SK-N-DZ (cell line): ENCODE measurements at regions not wholly inside any gene's neighbourhood (a gene's known extent, or its start where the extent isn't known, plus 50 kb on each side); places are given as distances from the start of the nearest gene placed in this dataset.

ENCODE experiments used
- DNase-seq: peaks from one replicate; pipeline ENCODE4 v3.0.0-alpha.2; 2015; ENCODE audit warnings: low spot score

DNA sequence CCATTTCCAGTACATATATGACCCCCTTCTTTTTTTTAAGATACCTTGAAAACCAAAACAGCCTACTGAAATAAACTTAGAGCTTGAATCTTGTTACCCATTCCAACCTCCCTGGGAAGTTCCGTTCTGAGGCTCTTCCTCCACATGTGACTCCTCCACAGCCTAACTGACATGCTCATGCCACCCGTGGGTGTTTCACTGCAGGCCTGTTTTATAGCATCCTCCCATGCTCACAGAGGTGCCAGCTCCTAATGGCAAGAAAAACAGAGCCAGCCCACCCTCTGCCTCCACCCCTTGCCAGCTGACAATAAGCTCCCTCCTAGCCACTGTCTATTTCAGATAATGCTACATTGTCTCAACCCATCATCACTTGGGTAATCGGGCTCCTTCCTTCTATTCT is 97.6 kb upstream of the E2F8 start:
- no peak for DNase-seq

DNA sequence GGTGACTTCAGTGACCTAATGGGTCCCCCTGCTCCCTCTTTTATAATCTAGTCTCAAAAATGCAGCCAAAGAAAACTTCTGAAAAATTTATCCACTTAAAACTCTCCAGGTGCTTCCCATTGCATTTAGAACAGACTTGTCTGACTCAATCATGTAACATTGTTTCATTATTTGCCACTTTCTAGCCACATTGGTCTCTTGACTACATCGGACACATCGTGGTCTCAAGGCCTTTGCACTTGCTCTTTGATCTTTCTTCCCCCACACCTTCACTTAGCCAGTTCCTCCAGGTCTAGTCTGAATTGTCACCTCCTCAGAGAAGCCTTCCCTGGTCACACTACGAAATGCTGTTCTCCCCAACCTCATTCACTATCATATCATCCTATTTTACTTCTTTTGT is 97.0 kb upstream of the E2F8 start:
- no peak for DNase-seq

DNA sequence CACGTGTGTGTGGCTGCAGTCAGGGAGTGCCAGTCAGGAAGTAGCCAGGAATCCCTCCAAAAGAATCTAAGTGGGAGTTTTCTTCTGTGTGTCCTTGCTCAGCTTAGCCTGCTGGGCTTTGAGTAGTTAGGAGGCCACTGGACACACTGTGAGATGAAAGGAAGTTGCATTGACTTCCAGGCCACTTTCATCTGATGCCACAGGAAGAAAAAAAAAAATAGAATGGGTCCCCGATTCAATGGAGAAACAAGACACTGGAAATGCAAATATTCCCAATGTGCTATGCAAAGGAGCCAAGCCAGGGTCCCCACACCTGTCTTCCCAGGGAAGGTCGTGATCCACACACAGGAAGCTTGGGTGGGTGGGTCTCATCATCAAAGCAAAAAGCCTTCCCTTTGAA is 95.6 kb upstream of the E2F8 start:
- no peak for DNase-seq

DNA sequence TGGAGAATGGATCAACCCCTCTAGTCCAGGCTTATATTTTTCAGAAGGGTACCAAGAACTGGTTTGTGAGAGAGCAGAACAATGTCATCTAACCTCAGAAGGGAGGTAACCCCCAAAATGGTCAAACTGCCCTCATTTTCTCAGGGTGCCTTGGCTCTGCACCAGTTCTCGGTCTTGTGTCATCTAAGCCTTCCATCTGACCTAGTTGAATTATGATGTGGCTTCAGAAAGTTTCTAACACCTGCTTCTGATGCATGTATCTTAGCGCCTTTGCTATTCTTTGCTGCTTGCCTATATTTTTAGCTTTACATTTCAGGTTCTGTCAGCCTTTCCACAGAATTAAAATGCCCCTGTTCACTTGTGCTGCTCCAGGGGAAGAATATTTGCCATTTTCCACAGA is 91.7 kb upstream of the E2F8 start:
- no peak for DNase-seq

DNA sequence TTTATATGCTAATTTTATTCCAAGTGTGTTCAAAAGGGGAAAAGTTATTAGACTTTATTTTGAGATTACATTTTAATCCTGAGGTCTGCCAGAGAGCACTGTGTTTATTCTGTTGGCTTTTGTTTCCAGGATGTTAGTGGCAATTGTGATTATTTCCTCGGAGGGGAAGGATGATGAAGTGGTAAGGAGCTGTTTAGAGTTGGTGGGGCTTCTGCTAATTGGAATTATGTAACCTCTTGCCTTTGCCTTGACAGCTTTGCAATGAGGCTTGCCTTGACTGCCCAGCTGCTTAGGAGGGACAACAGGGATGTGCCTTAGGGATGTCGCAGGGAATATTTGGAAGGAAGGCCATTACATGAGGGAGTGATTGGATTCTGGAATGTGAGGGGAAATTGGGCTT is 89.7 kb upstream of the E2F8 start:
- DNase-seq, result no peak

DNA sequence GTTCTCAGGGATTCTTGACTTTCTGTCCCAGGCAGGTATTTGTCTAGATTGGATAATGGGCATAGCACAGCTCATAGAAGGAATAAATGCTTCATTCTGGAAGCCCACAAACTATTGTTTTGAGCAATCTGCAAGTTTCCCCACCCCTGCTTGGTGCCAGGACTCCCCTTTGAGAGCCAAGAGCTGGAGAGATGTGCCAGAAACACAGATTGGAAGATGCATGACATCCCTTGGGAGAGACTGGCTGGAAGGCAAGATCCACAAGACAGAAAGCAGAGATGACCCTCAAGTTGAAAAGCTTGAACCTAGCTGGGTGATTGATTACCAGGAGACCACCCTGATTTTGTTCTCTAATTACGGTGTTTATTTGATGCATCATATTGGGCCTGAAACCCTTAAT is 89.2 kb upstream of the E2F8 start:
- DNase-seq, result no peak

DNA sequence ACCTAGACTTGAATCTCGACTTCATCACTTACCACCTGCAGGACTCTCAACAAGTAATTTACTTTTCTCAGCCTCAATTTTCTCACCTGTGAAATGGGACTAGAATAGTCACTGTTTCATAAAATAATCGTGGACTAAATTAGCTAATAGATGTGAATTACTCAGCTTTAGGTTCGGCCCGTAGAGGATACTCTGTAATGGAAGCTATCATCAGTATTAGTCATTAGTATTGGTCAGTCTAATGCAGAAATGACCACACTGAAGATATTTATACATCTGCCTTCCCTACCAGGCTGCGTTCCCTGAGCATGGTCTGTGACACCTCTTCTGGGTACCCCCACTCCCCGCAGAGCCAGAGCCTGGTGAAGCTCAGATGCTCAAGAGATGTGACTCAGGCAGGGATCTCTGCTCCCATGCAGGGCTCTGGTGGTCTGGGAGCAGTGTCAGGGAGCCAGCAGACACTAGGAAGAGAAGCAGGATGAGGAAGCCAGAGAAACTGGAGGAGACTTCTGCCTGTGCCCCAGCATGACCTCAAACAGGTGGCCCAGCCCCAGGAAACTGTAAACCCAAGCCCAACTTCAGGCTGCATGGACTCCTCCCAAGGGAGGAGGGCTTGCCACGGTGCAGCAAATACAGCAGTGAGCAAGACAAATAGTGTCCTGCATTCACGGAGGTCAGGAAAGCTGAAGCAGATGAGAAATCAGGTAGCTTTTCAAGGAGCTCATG is 88.0 kb upstream of the E2F8 start:
- no peak for DNase-seq

DNA sequence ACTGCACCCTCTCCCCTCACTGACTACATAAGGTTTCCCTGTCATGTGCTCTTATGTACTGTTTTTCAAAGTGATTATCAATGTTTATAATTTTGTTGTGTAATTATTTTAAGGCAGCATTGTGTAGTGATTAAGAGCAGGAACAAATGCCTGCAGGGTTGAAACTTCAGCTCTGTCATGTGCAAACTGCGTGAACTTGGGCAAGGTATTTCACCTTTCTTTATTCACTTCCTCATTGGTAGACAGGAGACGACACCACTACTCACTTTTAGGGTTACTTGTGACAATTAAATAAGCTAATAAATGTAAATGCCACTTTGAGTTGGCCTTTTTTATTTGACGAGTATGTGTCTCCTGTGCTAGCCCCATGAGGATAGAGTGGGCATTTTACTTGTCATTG is 86.5 kb upstream of the E2F8 start:
- no peak for DNase-seq

DNA sequence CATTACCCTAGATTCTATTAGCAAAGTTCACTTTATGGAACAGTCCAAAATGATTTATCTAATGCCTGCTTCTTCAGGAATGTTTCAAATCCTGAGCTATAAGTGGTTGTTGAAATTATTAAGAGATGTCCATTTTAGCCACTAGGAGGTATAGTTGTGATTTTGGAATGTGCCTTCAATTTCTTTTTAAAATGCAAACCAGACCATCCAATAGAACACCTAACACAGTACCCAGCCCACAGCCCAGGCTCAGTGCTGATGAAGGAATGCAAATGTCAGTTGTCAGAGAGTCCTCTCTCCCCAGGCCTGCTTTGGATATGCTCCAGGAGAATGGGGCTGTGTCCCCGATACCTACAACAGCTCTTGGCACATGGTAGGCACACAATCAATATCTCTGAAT is 85.8 kb upstream of the E2F8 start:
- DNase-seq, result no peak

DNA sequence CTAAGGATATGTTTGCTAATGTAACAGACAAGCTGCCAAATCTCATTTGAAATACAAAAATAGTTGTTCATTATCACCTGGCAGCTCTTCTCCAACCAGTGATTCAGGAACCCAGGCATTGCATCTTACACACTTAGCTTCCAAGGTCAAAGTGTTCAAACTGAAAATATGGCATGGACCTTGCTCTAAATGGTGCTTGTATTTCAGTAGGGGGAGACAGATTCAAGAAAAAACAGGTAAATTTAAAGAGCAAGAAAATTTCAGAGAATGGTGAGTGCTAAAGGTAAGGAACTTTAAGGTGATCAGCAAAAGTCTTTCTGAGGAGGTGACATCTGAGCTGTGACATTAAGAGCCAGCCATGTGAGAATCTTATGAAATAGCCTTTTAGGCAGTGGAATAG is 82.8 kb upstream of the E2F8 start:
- no peak for DNase-seq

DNA sequence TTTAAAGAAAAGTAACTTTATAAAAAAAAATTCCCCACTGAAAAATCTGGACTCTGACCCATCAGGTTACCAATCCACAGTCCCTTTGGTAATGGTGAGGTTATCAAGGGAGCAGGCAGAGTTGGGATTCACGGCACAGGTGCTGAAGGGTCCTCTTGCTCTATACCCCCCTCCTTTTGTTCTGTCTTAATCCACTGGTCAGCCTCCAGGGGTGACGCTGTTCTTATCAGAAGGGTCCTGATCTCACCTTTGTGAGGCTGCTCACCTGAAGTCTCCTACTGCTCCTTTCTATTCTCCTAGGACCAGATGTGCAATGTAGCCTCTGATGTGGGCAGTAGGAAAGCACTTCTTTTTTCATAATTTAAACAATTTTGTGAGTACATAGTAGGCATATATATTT is 80.6 kb upstream of the E2F8 start:
- DNase-seq, result no peak

DNA sequence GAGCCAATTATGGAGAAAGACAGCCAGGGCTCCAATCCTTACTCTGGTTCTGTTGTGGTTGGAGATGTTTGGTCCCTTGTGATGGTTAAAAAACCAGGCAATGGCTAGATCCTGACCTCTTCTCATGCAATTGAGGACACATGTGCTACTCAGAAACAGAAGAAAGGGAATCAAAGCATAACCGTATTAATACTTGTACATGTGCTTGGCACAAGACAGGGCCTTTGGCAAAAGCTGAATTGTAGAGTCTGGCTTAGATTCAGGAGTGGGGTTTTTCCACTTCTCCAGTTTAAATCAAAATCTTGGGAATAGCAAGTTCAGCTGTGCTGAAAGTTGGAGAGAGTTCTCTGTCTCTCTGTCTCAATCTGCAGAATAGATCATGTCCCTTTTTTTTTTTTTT is 80.1 kb upstream of the E2F8 start:
- no peak for DNase-seq

DNA sequence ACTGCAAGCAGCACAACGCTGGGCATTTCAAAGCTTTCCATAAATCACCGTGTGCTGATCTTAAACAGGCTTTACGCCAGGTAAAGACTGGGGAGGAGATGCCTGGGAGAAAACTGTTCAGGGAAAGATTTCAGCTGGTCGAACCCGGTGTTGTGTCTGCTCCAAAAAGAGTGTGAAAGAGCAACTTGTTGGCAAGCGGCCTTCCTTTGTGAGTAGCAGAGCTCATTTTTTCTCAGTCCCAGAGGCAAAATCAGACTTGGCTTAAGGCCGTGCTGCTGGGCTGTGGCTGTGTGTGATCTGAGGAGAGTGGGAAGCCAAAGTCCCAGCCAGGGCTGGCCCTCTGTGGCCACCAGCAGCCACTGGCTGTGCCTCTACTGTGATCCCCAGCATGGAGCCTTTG is 75.7 kb upstream of the E2F8 start:
- no peak for DNase-seq

DNA sequence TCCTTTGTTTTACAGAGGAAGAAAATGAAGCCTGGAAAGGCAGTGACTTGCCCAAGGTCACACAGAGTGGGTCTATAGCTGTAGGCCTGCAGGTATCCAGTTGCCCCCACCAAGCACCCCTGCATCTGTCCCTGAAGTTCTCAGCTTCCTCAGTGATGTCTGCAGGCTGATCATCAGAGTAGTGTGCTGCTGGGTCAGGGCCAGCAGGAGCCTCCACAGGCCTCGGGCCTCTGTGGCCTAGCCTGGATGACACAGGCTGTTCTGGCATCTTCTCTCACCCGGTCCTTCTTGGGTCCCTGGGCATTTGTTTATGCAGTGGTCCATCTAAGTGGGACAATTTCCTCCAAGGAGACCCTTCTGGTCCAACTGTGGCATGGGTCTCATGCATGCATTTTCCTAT is 74.8 kb upstream of the E2F8 start:
- no peak for DNase-seq

DNA sequence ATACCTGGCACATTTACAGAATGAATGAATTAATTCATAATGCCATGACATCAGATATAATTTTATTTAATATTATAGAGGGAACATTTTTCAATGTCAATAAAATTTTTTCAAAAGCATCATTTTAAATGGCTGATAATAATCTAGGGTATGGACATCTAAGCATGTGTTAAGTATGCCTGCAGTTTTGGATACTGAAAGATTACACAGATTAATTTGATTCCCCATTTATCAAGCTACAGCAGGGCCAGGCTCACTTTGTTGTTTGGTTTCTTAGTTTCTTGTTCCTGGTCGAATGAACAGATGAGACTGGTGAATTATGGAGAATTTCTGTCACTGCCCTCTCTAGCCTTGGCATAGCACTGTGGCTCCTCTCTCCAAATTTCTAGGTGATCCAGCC is 72.4 kb upstream of the E2F8 start:
- DNase-seq, result no peak

DNA sequence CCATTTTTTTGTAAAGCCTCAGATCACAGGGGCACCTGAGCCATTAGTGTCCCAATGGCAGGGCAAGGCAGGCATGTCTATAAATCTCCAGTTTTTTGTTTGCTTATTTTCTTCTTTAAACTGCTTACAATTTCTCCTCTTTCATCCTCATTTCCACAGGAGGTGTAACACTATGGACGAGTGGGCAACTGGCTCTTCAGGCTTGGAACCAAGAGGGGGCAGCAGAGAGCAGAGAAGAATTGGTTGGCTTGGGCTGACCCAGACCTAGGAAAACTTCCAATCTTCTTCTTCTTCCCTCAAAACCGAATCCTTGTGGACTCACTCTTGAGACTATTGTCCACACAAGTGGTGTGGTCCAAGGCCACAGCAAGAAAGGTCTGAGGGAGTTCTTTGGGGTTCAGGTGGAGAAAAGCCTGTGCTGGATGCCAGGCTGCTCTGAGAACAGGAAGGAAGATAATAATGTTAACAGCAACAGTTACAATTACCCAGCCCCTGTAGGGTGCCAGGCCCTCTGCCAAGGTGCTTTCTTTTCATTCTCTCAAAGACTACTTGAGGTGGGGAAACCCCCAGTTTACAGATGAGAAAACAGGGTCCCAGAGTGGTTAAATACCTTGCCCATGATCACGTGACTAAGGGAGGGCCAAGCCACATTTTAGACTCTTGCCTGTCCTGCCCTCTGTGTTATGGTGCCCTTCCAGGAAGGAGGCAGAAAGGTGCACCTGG is 70.7 kb upstream of the E2F8 start:
- peak; percentile 41 for DNase-seq

DNA sequence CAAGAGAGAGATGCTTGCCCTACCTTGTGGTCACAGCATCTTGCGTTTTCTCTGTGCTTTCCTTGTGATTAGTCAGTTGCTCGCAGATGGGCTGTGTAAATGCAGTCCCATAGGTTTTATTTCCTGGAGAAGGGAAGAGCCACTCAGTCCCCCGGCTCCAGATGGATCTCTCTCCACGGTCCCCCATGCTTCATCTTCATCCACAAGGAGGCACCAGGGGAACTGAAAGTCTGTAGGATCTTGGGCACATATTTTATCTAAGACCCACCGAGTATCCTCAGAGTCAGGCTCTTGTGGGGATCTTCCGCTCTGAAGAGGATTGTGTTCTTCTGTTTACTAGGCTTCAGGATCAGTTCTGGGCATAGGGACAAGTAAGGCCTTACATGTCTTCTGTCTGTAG is 66.8 kb upstream of the E2F8 start:
- DNase-seq, result no peak

DNA sequence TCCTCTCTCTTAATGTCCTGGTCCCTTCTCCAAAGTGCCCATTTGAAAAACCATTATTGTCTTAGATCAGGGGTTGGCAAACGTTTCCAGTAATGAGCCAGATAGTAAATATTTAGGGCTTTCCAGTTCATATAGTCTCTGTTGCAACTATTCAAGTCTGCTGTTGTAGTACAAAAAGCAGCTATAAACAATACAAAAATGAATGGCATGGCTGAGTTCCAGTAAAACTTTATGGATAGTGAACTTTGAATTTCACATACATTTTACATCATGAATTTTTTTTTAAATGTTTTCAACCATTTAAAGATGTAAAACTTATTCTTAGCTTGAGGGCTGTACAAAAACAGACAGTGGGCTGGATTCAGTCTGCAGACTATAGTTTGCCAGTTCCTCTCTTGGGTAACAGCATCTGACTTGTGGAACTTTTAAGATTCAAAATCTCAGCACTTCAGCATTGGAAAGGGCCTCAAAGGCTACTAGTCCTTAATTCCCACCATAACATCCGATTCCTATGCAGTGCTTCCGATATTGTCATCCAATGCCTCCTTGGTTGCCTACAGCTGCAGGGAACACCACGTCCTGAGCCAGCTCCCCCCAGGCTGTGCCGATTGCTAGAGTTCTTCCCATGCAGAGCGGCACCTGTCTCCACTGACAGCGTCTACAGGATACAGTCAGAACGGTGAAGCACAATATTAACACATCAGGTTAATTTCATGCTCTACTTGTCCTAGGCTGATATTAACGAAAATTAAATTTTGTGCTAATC is 65.6 kb upstream of the E2F8 start:
- no peak for DNase-seq

DNA sequence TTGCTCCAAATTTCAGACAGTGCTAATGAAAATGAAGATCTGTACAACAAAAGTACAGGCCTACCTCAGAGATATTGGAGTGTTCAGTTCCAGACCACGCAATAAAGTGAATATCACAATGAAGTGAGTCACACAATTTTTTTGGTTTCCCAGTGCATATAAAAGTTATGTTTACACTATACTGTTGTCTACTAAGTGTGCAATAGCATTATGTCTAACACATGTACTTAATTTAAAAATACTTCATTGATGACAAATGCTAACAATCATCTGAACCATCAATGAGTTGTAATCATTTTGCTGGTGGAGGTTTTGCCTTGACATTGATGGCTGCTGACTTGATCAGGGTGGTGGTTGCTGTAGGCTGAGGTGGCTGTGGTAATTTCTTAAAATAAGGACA is 60.6 kb upstream of the E2F8 start:
- DNase-seq, result no peak

DNA sequence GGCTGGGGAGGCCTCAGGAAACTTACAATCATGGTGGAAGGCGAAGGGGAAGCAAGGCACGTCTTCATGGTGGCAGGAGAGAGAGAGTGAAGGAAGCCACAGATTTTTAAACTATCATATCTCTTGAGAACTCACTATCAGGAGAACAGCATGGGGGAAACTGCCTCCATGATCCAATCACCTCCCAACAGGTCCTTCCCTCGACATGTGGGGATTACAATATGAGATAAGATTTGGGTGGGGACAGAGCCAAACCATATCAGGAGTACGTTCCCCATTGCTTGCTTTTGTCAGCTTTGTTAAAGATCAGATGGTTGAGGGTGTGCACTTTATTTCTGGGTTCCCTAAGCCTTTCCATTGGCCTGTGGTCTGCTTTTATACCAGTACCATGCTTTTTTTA is 53.7 kb upstream of the E2F8 start:
- no peak for DNase-seq

DNA sequence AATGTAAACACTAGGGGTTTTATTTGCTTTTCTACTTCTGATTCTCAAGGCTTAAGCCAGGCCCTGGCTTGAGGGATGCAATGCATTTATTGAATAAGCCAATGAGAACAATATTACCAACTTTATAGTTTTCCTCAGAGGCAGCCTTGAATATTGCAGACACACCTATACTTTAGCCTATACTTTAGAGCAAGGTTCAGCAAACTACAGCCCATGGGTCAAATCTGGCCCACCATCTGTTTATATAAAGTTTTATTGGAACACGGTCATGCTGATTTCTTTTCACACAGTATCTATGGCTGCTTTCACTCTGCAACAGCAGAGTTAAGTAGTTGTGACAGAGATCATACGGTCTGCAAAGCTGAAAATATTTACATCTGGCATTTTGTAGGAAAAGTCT is 50.3 kb upstream of the E2F8 start:
- no peak for DNase-seq
